GM12873 (cell line): ENCODE measurements at regions not wholly inside any gene's neighbourhood (a gene's known extent, or its start where the extent isn't known, plus 50 kb on each side); places are given as distances from the start of the nearest gene placed in this dataset.

Experiments used
- CTCF ChIP-seq: IDR thresholded peaks from 2 replicates; pipeline ENCODE4 v1.5.1; 2012; ENCODE audit warnings: low read depth, mild to moderate bottlenecking, moderate library complexity, low read length, control low read depth; ENCODE audit not compliant: insufficient read depth; ENCODE audit errors: missing control alignments

GRCh38 chr5:5062525-5063302 is 77.4 kb upstream of the ADAMTS16 start:
- no peak for TF ChIP-seq CTCF

GRCh38 chr5:5063533-5063953 is 76.6 kb upstream of the ADAMTS16 start:
- TF ChIP-seq CTCF, result peak; percentile 46

GRCh38 chr5:5065472-5065871 is 74.7 kb upstream of the ADAMTS16 start:
- TF ChIP-seq CTCF, result no peak

- TF ChIP-seq CTCF, result no peak
Observed at GRCh38 chr5:5066276-5067186, 73.6 kb upstream of the ADAMTS16 start.

GRCh38 chr5:5069851-5070250 is 70.3 kb upstream of the ADAMTS16 start:
- no peak for TF ChIP-seq CTCF

GRCh38 chr5:5071554-5071953 is 68.6 kb upstream of the ADAMTS16 start:
- no peak for TF ChIP-seq CTCF

GRCh38 chr5:5077236-5077635 is 62.9 kb upstream of the ADAMTS16 start:
- TF ChIP-seq CTCF, result no peak
